ENCODE measurements at regions not wholly inside any gene's neighbourhood (a gene's known extent, or its start where the extent isn't known, plus 50 kb on each side); places are given as distances from the start of the nearest gene placed in this dataset.

DNA sequence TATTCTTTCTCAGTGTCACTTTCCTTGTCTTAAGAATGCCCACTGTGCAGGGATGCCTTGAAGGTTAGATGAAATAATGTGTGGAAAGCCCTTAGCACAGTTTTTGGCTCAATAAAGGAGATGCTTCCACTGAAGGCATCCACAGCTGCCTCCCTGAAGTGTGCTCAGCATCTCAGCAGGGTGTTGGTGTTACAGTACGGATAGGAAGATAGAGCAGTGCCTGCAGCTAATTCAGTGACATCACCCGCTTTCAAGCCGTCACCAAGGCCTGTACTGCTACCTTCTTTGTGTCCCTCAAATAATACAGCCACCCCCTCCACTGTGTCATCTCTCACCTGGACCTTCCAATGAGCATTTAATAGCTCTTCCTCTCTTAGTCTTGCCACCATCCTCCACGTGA, 59.0 kb downstream of the NDUFS5 start:
- Histone ChIP-seq H3K36me3 (ENCODE audit: control insufficient read depth, insufficient read depth, low read length) (no peaks in the 10 kb centered on the region), H3K4me3 (ENCODE audit: low read depth, low read length) (no peak overlapping the region), H3K27me3 (ENCODE audit: control insufficient read depth, insufficient read depth, low read length) (peaks cover 16% of the 10 kb centered on the region)
- TF ChIP-seq, protein P1, sequence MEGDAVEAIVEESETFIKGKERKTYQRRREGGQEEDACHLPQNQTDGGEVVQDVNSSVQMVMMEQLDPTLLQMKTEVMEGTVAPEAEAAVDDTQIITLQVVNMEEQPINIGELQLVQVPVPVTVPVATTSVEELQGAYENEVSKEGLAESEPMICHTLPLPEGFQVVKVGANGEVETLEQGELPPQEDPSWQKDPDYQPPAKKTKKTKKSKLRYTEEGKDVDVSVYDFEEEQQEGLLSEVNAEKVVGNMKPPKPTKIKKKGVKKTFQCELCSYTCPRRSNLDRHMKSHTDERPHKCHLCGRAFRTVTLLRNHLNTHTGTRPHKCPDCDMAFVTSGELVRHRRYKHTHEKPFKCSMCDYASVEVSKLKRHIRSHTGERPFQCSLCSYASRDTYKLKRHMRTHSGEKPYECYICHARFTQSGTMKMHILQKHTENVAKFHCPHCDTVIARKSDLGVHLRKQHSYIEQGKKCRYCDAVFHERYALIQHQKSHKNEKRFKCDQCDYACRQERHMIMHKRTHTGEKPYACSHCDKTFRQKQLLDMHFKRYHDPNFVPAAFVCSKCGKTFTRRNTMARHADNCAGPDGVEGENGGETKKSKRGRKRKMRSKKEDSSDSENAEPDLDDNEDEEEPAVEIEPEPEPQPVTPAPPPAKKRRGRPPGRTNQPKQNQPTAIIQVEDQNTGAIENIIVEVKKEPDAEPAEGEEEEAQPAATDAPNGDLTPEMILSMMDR (IDR thresholded peaks at IDR 0.05; ENCODE audit: insufficient read depth, low read length, poor library complexity, severe bottlenecking) = no peak
- DNase-seq (ENCODE audit: low read depth) = no peak

DNA sequence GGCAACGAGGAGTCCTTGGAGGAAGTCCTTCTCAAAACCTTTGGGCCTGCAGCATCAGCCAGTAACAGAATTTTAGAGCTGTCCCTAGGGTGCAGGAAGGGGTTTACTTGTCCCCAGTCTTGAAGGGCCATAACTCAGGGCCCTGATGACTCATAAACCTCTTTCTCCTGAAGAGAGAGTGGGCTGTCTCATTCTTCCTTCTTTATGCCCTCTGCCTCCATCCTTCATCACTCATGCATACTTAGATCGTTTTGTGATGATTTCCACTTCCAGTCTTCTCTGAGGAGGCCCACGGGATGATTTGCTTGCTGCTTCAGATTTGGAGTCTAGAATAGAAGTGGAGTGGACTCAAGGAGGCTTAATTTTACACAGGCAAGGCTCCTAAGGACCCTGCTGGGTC, 60.2 kb downstream of the NDUFS5 start:
- no peak for DNase-seq (ENCODE audit: low read depth)
- Histone ChIP-seq H3K36me3 (ENCODE audit: control insufficient read depth, insufficient read depth, low read length) (no peaks in the 10 kb centered on the region), H3K4me3 (ENCODE audit: low read depth, low read length) (no peak overlapping the region), H3K27me3 (ENCODE audit: control insufficient read depth, insufficient read depth, low read length) (peaks cover 16% of the 10 kb centered on the region)
- TF ChIP-seq, protein P1 (IDR thresholded peaks at IDR 0.05; ENCODE audit: insufficient read depth, low read length, poor library complexity, severe bottlenecking) = no peak

DNA sequence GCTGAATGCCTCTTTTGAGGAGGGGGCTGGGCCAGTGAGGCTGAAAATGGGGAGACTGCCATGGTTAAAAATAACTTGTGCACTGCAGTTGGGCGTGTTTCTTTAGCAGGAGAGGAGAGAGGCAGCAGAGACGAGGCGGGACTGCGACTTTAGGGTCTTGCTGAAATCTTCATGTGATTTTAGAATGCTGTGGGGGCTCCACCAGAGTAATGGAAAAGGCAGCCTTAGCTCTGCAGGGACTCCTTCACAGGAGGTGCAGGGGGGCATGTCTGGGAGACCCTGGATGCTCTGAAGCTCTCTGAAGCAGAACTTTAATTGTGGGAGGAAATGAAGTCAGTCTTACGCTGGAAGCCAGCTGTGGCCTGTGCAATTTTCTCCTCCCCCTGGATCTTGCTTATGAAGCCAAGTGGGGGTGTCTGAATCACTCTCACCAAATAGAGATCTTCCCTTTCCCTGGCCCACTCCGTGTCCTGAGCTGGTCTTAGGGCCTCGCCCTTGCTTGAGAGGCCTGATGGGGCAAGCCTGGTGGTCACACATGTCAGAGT, 60.8 kb downstream of the NDUFS5 start:
- no peaks in the 10 kb centered on the region for H3K36me3 ChIP-seq (ENCODE audit: control insufficient read depth, insufficient read depth, low read length)
- no peak for DNase-seq (ENCODE audit: low read depth)
- H3K4me3 ChIP-seq (ENCODE audit: low read depth, low read length) = no peak overlapping the region
- H3K27me3 ChIP-seq (ENCODE audit: control insufficient read depth, insufficient read depth, low read length) = peaks cover 16% of the 10 kb centered on the region
- TF ChIP-seq, protein P1 (IDR thresholded peaks at IDR 0.05; ENCODE audit: insufficient read depth, low read length, poor library complexity, severe bottlenecking) = no peak

DNA sequence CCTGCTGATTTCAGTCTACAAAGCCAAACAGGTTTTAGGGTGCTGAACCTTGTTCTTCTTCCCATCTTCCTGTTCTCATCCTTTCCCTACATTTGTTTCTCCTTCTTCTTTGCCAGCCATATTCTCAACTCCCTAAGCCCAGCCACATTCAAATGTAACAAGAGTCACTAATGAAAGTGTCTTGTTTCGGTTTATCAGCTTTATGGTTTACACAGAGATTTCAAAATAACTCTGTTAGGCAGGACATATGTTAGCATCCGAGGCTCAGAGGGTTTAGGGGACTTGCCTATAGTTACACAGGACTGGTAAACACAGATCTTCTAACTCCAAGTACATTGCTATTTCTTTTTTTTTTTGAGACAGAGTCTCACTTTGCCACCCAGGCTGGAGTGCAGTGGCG, 61.3 kb downstream of the NDUFS5 start:
- TF ChIP-seq, protein P1 (IDR thresholded peaks at IDR 0.05; ENCODE audit: insufficient read depth, low read length, poor library complexity, severe bottlenecking) = no peak
- Histone ChIP-seq H3K4me3 (ENCODE audit: low read depth, low read length) (no peak overlapping the region), H3K36me3 (ENCODE audit: control insufficient read depth, insufficient read depth, low read length) (no peaks in the 10 kb centered on the region), H3K27me3 (ENCODE audit: control insufficient read depth, insufficient read depth, low read length) (peaks cover 11% of the 10 kb centered on the region)
- DNase-seq (ENCODE audit: low read depth) = no peak

DNA sequence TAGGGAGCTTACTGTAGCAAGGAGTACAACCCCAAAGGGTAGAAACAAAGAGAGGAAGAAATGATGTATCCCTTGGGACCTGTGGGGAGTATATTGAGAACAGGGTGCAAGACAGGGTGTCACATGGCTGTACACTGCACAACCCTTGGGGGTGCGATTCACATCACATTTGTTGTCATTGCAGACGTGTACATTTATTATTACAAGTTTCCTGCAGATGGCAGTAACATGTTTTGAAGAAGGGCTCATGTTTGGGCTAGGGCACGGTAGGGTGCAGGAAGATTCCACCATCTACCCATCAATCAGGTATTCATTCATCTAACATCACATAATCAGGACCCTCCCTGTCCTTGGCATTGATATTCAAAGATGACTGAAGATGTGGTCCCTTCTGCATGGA, 62.5 kb downstream of the NDUFS5 start:
- peaks cover 3% of the 10 kb centered on the region for H3K27me3 ChIP-seq (ENCODE audit: control insufficient read depth, insufficient read depth, low read length)
- no peak for DNase-seq (ENCODE audit: low read depth)
- no peaks in the 10 kb centered on the region for H3K36me3 ChIP-seq (ENCODE audit: control insufficient read depth, insufficient read depth, low read length)
- H3K4me3 ChIP-seq (ENCODE audit: low read depth, low read length) = no peak overlapping the region
- TF ChIP-seq, protein P1 (IDR thresholded peaks at IDR 0.05; ENCODE audit: insufficient read depth, low read length, poor library complexity, severe bottlenecking) = no peak

DNA sequence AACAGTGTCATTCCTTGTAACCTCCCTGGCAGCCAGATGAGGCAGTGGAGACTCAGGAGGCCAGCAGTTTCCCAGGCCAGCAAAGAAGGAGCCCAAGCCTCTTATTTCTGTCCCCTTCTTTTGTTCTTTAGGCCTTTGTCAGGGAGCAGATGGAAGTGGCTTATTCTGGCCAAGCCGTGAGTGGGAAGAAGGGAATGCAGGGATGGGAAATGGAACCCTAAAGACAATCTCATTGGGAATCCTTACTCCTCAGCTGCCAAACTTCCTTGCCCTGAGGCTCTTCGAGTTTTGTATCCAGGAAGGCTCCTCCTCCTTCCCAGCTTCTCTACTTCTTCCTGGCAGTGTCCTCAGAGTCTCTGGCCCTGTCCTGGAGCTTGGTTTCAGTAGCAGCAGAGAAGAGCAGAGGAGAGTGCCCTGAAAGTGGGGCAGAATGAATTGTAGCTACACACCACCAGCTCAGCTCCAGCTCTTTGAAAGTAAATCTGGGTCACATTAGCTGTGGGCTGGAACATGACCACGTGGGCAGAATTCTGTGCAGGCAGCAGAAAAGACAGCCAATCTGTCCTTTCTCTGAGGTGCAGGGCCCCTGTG, 63.9 kb downstream of the NDUFS5 start:
- no peak overlapping the region for H3K4me3 ChIP-seq (ENCODE audit: low read depth, low read length)
- DNase-seq (ENCODE audit: low read depth) = no peak
- H3K27me3 ChIP-seq (ENCODE audit: control insufficient read depth, insufficient read depth, low read length) = no peaks in the 10 kb centered on the region
- TF ChIP-seq, protein P1 (IDR thresholded peaks at IDR 0.05; ENCODE audit: insufficient read depth, low read length, poor library complexity, severe bottlenecking) = no peak
- no peaks in the 10 kb centered on the region for H3K36me3 ChIP-seq (ENCODE audit: control insufficient read depth, insufficient read depth, low read length)
